ENCODE measurements at regions not wholly inside any gene's neighbourhood (a gene's known extent, or its start where the extent isn't known, plus 50 kb on each side); places are given as distances from the start of the nearest gene placed in this dataset.

DNA sequence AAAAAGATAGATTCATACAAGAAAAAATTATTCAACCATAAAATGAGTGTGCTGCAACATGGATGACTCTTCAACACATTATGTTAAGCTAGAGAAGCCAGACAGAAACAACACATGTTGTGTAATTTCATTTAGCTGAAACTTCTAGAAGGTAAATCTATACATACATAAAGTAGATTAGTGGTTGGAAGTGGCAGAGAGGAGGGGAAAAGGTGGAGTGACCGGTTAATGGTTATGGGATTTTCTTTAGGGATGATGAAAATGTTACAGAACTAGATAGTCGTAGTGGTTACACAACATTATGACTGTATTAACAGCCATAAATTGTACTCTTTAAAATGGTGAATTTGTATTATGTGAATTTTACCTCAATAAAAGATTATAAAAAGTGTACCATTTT, 304.1 kb upstream of the SLC35B3 start:
- DNase-seq (ENCODE audit: low spot score), result no peak

DNA sequence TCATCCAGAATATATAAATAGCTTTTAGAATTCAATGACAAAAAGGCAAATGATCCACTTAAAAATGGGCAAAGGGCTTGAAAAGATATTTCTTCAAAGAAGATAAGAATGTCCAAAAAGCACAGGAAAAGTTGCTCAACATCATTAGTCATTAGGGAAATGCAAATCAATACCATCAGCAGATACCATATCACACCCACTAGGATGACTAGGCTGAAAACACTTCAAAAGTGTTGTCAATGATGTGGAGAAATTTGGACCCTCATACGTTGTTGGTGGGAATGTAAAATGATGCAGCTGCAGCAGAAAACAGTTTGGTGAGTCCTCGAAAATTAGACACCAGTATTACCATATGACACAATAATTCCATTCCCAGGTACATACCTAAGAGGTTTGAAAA, 303.6 kb upstream of the SLC35B3 start:
- no peak for DNase-seq (ENCODE audit: low spot score)

DNA sequence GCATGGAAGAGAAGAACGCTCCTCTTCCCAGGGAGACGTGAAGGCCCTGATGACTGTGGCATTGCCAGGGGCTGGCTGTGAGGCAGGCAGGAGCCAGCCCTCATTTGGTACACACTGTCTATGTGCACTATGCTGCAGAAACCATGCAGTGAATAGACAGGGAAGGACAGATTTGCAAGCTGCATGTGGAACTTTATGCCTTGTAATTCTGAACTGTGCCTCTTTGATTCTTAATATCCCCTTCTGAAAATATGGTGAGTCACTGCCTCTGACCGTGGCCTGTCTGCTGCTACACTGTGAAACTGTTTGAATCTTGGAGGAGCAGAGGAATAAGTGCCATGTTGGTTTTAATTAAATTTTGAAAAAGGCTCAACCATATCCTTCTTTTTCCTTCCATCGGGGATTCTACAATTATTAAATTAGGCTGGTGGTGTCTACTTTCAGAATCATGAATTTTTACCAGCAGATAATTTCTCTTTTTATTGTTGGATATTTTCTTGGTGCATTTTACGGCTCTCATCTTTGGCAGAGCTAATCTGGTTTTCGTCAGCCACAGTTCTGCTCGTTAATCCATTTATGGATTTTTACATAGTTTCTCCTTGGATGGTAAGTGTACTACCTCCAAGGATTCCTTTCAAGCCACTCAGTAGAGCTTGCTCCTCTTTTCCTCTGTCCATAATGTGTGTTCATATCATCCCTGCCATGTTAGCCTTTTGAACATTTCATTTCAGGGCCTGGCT, 301.0 kb upstream of the SLC35B3 start:
- DNase-seq (ENCODE audit: low spot score), result no peak

DNA sequence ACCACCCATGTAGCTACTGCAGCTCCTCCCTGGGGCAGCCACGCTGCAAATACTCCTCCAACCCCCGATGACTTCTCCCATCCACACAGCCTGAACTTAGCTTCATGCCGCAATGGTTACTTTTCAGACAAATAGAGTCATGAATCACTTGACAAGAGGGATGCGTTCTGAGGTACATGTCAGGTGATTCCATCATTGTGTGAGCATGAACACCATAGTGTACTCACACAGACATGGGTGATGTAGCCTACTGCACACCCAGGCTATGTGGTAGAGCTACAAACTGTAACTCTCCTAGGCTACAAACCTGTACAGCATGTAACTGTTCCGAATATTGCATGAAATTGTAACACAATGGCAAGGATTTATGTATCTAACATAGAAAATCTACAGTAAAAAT, 298.5 kb upstream of the SLC35B3 start:
- no peak for DNase-seq (ENCODE audit: low spot score)

DNA sequence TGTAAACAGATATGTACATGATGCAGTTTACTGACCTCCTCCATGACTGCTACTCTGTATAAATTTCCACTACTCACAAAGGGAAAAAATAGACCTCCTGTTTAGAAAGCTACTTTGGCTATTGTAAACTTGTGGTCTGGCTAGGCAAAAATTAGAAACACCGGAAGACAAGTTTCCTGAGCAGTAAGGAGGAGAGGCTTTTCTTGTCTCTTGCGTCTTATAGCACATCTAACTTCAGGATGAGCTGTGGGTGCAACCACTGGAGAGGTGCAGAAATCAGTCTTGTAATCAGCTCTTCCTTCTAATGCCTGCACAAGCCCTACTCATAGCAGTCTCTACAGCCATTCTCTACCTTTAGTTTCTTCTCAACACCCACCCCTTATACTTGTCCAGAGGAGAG, 296.5 kb upstream of the SLC35B3 start:
- DNase-seq (ENCODE audit: low spot score), result no peak

DNA sequence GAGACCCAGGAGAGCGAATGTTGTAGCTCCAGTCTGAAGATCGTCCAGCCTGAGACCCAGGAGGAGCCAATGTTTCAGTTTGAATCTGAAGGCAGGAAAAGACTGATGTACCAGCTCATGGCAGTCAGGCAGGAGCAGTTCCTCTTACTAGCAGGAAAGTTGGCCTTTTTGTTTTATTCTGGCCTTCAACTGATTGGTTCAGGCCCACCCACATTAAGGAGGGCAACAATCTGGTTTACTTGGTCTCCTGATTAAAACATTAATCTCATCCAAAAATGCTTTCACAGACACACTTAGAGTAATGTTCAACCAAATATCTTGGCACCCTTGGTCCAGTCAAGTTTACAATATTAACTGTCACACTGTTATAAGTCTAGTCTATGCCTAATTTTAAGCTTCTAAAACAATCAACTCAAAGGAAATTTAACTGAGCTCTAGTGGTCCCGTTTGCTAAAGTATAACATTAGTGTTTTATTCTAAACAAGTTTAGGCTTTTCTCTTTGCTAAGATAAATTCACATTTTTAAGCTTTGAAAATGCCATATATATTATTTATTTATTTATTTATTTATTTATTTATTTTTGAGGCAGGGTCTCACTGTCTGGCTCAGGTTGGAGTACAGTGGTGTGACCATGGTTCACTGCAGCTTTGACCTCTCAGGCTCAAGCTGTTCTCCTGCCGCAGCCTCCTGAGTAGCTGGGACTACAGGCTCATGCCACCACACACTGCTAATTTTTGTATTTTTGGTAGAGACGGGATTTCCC, 275.5 kb upstream of the SLC35B3 start:
- no peak for DNase-seq (ENCODE audit: low spot score)

DNA sequence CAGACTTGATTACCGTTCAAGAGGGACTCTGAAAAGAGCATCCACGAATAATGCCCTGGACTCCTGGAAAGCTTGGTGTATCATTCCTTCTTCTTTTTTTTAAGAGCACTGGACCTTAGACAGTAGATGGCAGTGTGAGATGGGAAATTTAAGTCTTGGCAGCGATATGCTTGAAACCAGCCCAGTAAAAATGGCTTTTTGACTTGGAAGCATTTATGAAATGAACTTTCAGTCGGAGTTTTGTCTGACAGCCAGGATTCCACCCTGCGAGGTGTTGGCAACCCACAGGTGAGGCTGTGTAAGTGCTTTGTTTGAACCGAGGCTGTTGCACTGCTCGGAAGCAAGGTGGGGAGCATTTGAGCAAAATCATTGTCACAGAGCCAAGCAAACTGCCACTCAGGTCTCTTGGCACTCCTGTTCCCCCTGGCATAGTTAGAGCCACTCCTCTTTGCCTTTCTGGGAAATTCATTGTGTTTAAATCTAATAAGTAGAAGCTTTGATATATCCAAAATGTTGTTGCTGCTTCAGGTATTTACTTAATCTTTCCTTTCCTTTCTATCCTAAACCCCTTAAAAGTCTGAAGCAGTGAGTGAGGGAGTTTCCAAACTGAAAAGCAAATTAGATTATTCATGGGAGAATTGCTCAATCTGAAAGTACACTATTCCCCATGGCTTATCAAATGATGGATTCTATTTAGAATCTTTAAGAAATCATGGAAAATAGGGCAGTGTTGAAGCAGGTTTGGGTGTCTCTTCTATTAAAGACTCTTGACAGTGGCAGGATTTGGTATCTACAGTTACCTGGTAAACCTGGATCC, 272.8 kb upstream of the SLC35B3 start:
- DNase-seq (ENCODE audit: low spot score), result no peak

DNA sequence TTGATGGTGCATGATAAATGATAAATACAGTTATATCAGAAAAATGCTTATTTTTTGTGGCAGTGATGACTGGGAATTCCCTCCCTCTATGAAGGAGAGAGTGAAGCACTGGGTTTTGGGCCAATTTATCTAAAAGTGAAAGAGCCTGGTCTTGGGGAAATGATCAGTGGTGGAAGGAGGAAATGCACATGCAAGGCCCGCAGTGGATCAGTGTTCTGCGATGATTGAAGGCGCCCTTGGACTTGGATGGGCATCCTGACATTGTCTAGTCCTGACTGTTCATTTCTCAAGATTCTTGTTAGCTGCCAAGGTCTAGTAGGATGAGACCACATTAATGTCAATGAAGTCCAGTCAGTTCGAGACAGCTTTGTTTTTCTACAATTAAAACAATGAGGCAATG, 272.0 kb upstream of the SLC35B3 start:
- no peak for DNase-seq (ENCODE audit: low spot score)

DNA sequence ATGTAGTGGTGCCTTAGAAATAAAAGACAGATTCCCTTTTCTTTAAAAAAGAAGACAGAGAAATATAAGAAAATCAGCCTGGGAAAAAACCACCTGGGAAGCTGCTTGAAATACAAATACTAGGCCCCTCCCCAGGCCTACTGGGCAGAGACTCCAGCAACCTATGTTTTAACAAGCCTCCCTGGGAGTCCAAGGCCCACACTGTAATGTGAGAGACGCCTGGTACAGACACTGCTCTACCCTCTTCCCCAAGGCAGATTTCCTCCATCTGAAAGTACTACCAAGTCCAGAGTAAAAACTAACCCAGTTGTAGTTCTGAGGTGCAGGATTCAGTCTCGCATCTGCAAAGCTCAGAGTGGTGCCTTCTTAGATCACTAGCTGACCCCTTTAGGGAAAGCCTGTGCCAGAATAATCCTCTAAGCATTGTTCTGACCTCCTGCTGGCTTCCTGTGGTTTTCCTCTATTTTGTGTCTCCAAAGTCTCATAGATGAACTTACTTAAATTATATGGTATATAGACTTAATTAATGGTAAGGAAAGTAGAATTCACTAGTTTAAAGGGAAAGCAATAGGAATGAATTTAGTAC, 270.2 kb upstream of the SLC35B3 start:
- no peak for DNase-seq (ENCODE audit: low spot score)

DNA sequence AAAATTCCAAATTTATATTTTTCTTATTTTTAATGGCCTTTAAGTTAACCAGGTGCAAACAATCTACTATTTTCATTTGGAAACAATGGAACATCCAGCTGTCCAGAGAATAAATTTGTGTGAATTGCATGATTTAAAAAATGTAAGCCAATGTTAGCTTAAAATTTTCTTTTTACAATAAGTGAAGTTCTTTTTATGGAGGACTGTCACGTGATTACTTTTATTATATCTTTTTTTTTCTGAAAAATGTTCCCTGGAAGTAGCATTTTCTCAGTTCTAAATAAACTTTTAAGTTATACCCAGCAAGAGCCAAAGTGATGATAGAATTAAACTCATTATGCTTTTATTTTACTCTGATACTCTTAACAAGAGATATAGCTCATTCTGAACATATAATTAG, 267.7 kb upstream of the SLC35B3 start:
- DNase-seq (ENCODE audit: low spot score), result no peak

DNA sequence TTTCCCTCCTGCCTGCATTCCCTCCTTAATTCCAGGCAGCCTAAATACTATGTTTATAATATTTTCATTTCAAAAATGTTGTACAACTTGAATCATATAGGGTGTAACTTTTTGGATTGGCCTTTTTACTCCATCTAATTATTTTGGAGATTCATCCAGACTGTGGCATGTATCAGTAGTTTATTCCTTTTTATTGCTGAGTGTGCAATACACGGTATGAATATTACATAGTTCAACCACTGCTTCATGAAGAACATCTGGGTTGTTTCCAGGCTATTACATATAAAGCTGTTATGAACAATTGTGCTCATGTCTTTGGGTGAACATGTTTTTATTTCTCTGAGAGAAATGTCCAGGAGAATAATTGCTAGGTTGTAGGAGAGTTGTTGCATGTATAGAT, 253.5 kb upstream of the SLC35B3 start:
- DNase-seq (ENCODE audit: low spot score), result no peak

DNA sequence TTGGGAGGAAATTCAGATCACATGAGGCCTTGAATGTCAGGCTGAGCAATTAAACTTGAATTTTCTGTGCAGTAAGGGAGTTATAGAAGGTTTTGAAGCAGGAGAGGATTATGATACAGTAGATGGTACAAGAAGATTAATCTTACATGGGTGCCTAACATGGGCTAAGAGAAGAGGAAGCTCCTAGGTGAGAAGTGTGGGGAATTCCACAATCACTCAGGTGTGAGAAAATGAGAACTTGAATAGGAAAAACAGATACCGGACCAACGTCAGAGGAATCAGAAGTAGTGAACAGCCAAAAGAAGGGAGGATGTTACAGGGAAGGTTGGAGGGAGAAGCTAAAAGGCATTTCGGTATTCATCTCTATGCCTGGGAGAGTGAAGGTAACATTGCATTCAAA, 250.7 kb upstream of the SLC35B3 start:
- DNase-seq (ENCODE audit: low spot score), result no peak

DNA sequence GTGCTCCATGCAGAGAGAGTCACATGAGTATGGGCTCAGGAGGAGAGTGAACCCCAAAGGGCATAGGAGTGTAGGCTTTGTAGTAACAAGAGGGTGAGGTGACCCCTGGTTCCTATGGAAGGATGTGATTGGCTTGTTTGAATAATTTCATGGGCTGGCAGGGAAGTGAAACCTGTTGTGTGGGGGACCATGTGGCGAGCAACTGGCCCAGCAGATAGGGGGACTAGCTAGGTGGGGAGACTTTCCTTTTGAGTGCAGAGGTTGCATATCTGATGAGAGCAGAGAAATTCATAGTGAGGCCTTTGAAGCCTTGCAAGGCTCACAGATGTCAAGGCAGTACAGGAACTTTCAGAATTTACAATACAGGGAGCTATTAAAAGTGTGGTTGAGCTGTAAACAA, 247.9 kb upstream of the SLC35B3 start:
- no peak for DNase-seq (ENCODE audit: low spot score)

DNA sequence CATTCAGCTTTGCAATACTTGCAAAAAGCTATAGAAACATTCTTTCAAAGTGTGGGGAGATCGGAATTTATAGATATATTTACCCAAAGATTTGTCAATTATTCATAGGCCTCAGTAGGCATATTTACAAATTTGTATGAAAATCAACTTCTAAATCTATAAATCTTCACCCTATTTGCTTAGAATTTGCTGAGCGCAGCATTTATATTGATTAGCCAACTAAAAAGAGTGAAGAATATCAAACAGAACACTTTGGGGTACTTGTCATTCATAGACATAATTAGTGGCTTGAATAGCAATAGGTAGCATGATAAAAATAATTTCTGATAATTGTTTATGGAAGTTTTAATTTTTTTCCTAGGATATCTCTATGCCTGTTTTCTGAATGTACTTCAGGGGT, 244.5 kb upstream of the SLC35B3 start:
- no peak for DNase-seq (ENCODE audit: low spot score)

DNA sequence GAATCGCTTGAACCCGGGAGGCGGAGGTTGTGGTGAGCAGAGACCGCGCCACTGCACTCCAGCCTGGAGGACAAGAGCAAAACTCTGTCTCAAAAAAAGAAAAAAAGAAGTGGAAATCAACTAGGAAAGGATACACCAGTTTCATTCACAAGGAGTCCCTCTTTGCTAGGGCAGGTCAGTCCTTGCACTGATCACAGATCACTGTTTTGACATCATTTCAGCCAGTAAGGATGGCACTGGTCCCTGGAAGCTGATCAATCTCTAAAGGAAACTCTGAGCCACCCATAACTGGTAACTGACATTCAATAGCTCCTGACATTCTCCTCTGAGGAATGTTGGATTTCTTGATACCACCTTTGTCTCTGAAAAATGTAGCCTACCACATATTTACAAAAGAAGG, 243.1 kb upstream of the SLC35B3 start:
- DNase-seq (ENCODE audit: low spot score), result no peak

DNA sequence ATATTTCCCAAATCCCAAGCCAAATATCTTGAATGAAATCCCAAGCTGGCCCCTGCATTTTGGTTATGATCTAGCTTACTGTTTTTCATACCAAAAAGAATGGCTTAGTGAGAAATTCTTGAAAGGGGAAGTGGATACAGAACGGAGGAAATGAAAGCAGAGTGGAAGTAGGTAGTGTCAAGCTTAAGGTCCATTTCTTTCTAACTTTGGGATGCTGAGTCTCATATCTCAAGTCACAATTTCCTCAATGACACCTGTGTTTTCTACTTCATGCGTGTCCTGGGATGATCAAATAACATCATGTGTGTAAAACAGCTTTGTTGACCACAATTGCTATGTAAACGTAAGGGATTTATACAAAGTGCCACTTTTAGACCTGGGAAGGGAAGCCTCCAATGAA, 238.8 kb upstream of the SLC35B3 start:
- DNase-seq (ENCODE audit: low spot score), result no peak

DNA sequence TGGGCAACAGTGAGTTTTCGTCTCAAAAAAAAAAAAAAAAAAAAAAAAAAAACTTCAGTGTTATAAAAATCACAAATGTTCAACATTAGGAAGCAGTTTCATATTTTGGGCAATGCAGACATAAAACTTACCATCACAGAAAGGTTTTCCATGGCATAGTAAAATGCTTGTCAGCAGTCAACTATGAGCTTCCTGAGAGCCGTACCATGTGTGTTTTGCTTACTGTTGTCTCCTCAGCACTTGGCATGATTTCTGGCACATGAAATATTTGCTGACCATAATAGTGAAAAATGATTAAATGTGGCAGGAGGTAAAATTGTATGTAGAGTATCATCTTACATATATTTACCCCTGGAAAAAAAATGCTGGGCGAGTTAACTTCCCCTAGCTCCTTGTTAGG, 237.5 kb upstream of the SLC35B3 start:
- no peak for DNase-seq (ENCODE audit: low spot score)

DNA sequence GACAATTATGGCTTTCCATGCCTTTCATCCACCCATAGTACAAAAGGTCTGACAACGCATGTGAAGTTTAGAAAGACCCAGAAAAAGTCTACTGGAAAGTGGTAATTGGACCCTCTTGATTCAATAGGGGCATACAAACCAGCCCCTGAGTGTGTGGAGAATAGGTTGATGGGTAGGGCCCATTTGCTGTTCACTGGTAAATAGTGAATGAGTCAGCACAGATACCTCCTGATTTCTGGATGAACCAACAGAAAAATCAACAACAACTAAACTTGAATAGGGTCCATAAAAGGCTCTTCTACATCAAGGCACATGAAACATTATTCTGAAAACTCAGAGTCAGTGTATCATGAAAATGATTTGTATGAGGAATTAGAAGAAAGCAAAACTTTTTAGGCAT, 235.4 kb upstream of the SLC35B3 start:
- DNase-seq (ENCODE audit: low spot score), result no peak

DNA sequence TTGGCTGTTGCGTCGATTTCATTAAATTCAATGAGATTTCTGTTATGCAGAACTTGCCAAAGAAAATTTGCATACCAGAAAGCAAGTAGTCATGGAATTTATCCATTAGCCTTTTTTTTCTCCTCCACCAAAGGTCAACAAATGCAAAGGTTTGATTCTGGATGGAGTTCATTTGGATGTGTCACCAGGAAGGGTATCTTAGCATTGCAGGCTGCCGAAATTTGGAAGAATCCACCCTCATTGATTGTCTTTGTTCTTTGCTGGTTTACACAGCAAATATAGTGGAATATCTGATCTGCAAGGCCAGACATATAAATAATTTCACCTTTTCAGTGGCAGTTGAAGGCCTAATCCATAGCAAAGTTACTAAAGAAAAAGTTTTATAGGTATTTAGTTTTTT, 229.4 kb upstream of the SLC35B3 start:
- no peak for DNase-seq (ENCODE audit: low spot score)

DNA sequence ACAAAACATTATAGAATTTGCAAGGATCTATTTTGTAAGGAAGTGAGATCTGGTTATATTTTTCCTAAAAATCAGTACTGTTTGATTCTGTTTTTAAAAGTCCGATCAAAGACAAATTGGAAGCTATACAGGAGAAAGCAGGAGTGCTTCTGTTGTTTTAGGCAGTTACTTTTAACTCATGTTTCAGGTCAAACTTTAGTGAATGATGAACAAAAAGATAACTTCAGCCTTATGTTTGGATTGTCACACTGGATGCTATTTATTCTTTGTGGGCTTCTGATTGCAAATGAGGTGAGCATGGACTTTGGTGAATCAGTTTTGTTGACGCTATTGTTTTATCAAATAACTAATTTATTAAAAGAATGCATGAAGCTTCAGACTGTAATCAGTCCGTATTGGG, 228.7 kb upstream of the SLC35B3 start:
- DNase-seq (ENCODE audit: low spot score), result no peak

DNA sequence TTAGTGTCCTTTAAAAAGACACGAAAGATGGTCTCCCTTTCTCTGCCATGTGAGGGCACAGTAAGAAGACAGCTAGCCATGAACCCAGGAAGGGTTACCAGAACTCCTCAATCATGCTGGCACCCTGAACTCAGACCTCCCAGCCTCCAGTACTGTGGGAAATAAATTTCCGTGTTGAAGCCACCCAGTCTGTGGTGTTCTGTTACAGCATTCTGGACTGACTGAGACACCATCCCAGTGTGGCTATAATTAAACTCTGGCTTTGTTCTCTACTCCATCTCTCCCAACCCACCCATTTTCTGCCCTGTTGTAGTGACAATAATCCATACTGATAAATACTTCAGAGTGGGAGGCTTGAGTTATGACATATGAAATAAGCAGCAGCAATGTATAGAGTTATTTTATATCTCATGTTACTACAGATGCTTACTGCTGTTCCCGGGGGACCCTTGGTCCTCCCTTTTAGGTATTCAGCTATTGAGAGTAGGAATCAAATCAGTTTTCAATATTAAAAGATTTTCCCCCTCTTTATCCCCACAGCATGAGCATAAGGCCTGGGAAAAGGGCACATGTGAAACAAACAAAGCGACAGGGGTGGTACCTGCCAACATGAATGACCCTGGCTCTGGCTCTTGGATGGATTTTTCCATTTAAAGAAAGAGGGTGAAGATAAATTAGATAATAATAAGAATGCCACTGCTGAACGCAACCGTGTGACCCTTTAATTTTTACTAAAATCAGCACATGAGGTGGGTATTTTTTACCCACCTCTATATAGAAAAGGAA, 224.3 kb upstream of the SLC35B3 start:
- no peak for DNase-seq (ENCODE audit: low spot score)

DNA sequence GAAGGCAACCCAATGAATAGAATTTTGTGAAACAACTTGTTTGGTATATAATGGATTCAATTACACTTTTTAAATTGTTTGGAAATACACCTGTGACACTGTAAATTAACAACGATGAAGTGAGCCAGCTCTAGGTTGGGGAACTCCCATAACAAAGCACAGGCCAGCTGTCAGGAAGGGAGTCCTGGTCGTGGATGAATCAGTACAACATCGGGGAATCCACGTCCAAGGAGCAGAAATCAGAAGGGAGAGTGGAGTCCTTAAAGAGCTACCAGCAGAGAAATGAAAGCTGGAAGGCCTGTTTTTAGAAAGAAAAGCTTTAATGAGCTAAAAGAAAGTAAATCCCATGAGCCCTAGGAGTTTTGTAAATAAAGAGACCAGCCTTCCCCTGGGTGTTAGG, 223.1 kb upstream of the SLC35B3 start:
- DNase-seq (ENCODE audit: low spot score), result no peak
